MM.1S (cell line): ENCODE measurements at regions not wholly inside any gene's neighbourhood (a gene's known extent, or its start where the extent isn't known, plus 50 kb on each side); places are given as distances from the start of the nearest gene placed in this dataset.

ENCODE experiments used
- CTCF ChIP-seq: fragments of 300-600 bp; sonication (generic); IDR thresholded peaks from 2 replicates; pipeline ENCODE4 v1.5.1; 2016; ENCODE audit warnings: antibody characterized with exemption, low read length, mixed read lengths
- EZH2 ChIP-seq: fragments of 300-600 bp; sonication (generic); optimal IDR thresholded peaks from 2 replicates; pipeline ENCODE3; 2017; ENCODE audit warnings: low read depth, mild to moderate bottlenecking, antibody characterized with exemption, low read length, mixed read lengths

DNA sequence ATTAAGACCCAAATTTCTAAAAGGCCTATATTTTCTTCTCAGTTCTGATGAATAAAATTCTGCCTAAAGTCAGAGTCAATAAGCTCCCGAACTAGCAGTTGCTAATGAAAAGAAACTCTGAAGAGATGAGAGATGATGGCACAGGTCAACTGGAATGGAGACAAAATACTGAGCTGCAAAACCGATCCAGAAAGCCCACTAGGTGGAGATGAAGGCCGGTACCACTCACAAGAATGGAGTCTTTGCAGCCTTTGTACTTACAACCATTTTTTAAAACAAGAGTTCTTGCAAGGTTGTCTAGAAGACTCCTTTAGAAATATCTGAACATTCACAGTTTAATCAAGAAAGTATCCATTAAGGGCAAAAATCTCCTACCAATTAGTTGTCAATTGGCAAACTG is 119.9 kb upstream of the TJP1 start:
- TF ChIP-seq CTCF (no peak), EZH2 (no peak)
